22Rv1 (cell line): ENCODE measurements at regions not wholly inside any gene's neighbourhood (a gene's known extent, or its start where the extent isn't known, plus 50 kb on each side); places are given as distances from the start of the nearest gene placed in this dataset.

Experiments
- H3K27ac ChIP-seq: fragments of 450-650 bp; 2 replicates; pipeline ENCODE4 v1.5.1; 2017
- CTCF ChIP-seq: fragments of 450-650 bp; IDR thresholded peaks from 2 replicates; pipeline ENCODE4 v1.5.1; 2017; ENCODE audit warnings: mild to moderate bottlenecking
- ZFX ChIP-seq: fragments of 450-650 bp; IDR thresholded peaks from 2 replicates; pipeline ENCODE4 v1.6.1; 2017; ENCODE audit warnings: antibody characterized with exemption, borderline replicate concordance

- TF ChIP-seq ZFX: no peak
- H3K27ac ChIP-seq: no peak overlapping the region
Observed at GRCh38 chr1:83543222-83543973, 455.5 kb downstream of the TTLL7 start.

- no peak for TF ChIP-seq ZFX
- no peak for TF ChIP-seq CTCF
- H3K27ac ChIP-seq: no peak overlapping the region
Observed at GRCh38 chr1:83531521-83532309, 467.2 kb downstream of the TTLL7 start.

GRCh38 chr1:83530506-83530905 lies 468.4 kb downstream of the TTLL7 start:
- TF ChIP-seq CTCF: no peak
- TF ChIP-seq ZFX: no peak
- H3K27ac ChIP-seq: no peak overlapping the region

GRCh38 chr1:83527987-83528386 lies 470.9 kb downstream of the TTLL7 start:
- no peak overlapping the region for H3K27ac ChIP-seq
- no peak for TF ChIP-seq ZFX
- TF ChIP-seq CTCF: no peak

GRCh38 chr1:83520797-83521196 lies 478.1 kb downstream of the TTLL7 start:
- TF ChIP-seq CTCF (peak; percentile 16; the same call in 1 of the 2 replicates), ZFX (no peak)
- no peak overlapping the region for H3K27ac ChIP-seq

GRCh38 chr1:83516369-83516768 lies 482.6 kb downstream of the TTLL7 start:
- H3K27ac ChIP-seq: no peak overlapping the region

More at GRCh38 chr1:83516369-83516768, 482.6 kb downstream of the TTLL7 start:
- TF ChIP-seq ZFX: no peak
- TF ChIP-seq CTCF: no peak
